Stomach (tissue), 8 donors: ENCODE measurements at regions not wholly inside any gene's neighbourhood (a gene's known extent, or its start where the extent isn't known, plus 50 kb on each side); places are given as distances from the start of the nearest gene placed in this dataset.

ENCODE experiments used
- DNase-seq, 2 donors: peaks; one replicate each; pipeline versions ENCODE4 v3.0.0 to v3.0.0-alpha.2; 2013 to 2019
- H3K27ac ChIP-seq, 5 donors: fragments of 200-600 bp in 4 of 5; sonication (generic) in 4 of 5; one replicate each; pipeline ENCODE4 v1.5.1; 2013 to 2019; ENCODE audit warnings: mild to moderate bottlenecking in 1 of 5, moderate library complexity in 1 of 5
- H3K27me3 ChIP-seq, 3 donors: fragments of 200-600 bp; sonication (generic); one replicate each; pipeline ENCODE4 v1.5.1; 2017 to 2019; ENCODE audit warnings: mixed run types in 1 of 3
- H3K36me3 ChIP-seq, 4 donors: fragments of 200-600 bp; sonication (generic); 1 replicate in 3 of 4; 2 replicates in 1 of 4; pipeline ENCODE4 v1.5.1; 2016 to 2019
- H3K4me1 ChIP-seq, 4 donors: fragments of 200-600 bp; sonication (generic); one replicate each; pipeline ENCODE4 v1.5.1; 2016 to 2019
- H3K4me3 ChIP-seq, 4 donors: fragments of 200-600 bp; sonication (generic) in 3 of 4; one replicate each; pipeline ENCODE4 v1.5.1; 2016 to 2019; ENCODE audit warnings: mild to moderate bottlenecking in 1 of 4
- H3K9me3 ChIP-seq, 4 donors: fragments of 200-600 bp; sonication (generic); one replicate each; pipeline ENCODE4 v1.5.1; 2016 to 2019
- CTCF ChIP-seq, 7 experiments: fragments of 450-650 bp in 4 of 7; fragments of 200-600 bp in 3 of 7; sonication (generic) in 3 of 7; IDR thresholded peaks; one replicate each; pipeline ENCODE4 v1.5.1; 2016 to 2019; ENCODE audit warnings: antibody characterized with exemption in 7 of 7, control low read depth in 2 of 7, mild to moderate bottlenecking in 1 of 7
- EP300 ChIP-seq: sonication (generic); formaldehyde crosslinking; IDR thresholded peaks from one replicate; pipeline ENCODE4 v1.6.1; 2017; ENCODE audit warnings: antibody characterized with exemption
- POLR2A ChIP-seq, 4 donors: fragments of 450-650 bp; IDR thresholded peaks; one replicate each; pipeline ENCODE4 v1.6.1; 2016; ENCODE audit warnings: antibody characterized with exemption in 4 of 4, control low read depth in 2 of 4, mild to moderate bottlenecking in 1 of 4, moderate library complexity in 1 of 4
- POLR2AphosphoS5 ChIP-seq, 3 donors: sonication (generic); formaldehyde crosslinking; IDR thresholded peaks; one replicate each; pipeline ENCODE4 v1.6.1; 2016; ENCODE audit warnings: antibody characterized with exemption in 3 of 3
- WGBS, 5 donors: extraction: QIAGEN DNeasy Blood & Tissue Kit in 3 of 5; methylation state at CpG; one replicate each; pipeline versions ENCODE4 v1.1.5 to v1.1.7; 2013 to 2018; 5-methylcytosine and 5-hydroxymethylcytosine counted together
- intact Hi-C: fragments of 100-400 bp; cut with DNase I; formaldehyde crosslinking; loops from one replicate; pipeline ENCODE4 v1.15.1; 2023; ENCODE audit warnings: low total_unique reads
- donor health status: healthy with polysubstance abuse.
- donor health status: Bipolar disorder and iron deficiency.
- donor health status: healthy.

GRCh38 chr20:12936020-12936419 lies 72.8 kb upstream of the SPTLC3 start:
- no peak overlapping the region for H3K4me3 ChIP-seq
- no peaks in the 10 kb centered on the region for H3K36me3 ChIP-seq
- H3K27ac ChIP-seq: no peak overlapping the region
- H3K9me3 ChIP-seq: no peaks in the 10 kb centered on the region
- 62 to 68% (median 65%) methylated on average over 5 of the region's 5 CpGs for WGBS, 5 donors
- DNase-seq: peak in 1 of 2 donors; percentile 52
- no peaks in the 10 kb centered on the region for H3K27me3 ChIP-seq
- no peaks in the 10 kb centered on the region for H3K4me1 ChIP-seq
- intact Hi-C loops: no loop called here
- TF ChIP-seq CTCF (IDR thresholded peaks at IDR 0.05) (no peak), POLR2A (IDR thresholded peaks at IDR 0.05) (no peak), POLR2AphosphoS5 (IDR thresholded peaks at IDR 0.05) (no peak), EP300 (no peak)

- no peak for TF ChIP-seq CTCF (IDR thresholded peaks at IDR 0.05)
- no peak for TF ChIP-seq EP300
- TF ChIP-seq POLR2AphosphoS5 (IDR thresholded peaks at IDR 0.05): no peak
- no peak for TF ChIP-seq POLR2A (IDR thresholded peaks at IDR 0.05)
- WGBS, 5 donors: 34 to 60% (median 44%) methylated on average over 6 of the region's 6 CpGs
- Histone ChIP-seq H3K4me3 (no peak overlapping the region), H3K36me3 (no peaks in the 10 kb centered on the region), H3K27ac (no peak overlapping the region), H3K27me3 (no peaks in the 10 kb centered on the region), H3K4me1 (no peaks in the 10 kb centered on the region), H3K9me3 (no peaks in the 10 kb centered on the region)
- intact Hi-C loops: no loop called here
- no peak for DNase-seq
Observed at GRCh38 chr20:12936524-12936923, 72.2 kb upstream of the SPTLC3 start.

- Histone ChIP-seq H3K4me1 (no peaks in the 10 kb centered on the region), H3K27ac (no peak overlapping the region), H3K4me3 (no peak overlapping the region), H3K9me3 (no peaks in the 10 kb centered on the region), H3K36me3 (no peaks in the 10 kb centered on the region), H3K27me3 (no peaks in the 10 kb centered on the region)
- intact Hi-C loops: no loop called here
- no peak for DNase-seq
- WGBS, 5 donors: 91 to 97% (median 96%) methylated on average over 1 of the region's 1 CpG
- TF ChIP-seq CTCF (IDR thresholded peaks at IDR 0.05) (no peak), EP300 (no peak), POLR2AphosphoS5 (IDR thresholded peaks at IDR 0.05) (no peak), POLR2A (IDR thresholded peaks at IDR 0.05) (no peak)
Observed at GRCh38 chr20:12941025-12941424, 67.7 kb upstream of the SPTLC3 start.

- H3K27me3 ChIP-seq: no peaks in the 10 kb centered on the region
- intact Hi-C loops: no loop called here
- no peak overlapping the region for H3K27ac ChIP-seq
- H3K4me1 ChIP-seq: peaks cover 0 to 7% (median 3%) of the 10 kb centered on the region in 4 donors
- DNase-seq: no peak
- TF ChIP-seq CTCF (IDR thresholded peaks at IDR 0.05): no peak
- no peak for TF ChIP-seq POLR2A (IDR thresholded peaks at IDR 0.05)
- no peak for TF ChIP-seq EP300
- TF ChIP-seq POLR2AphosphoS5 (IDR thresholded peaks at IDR 0.05): no peak
- H3K4me3 ChIP-seq: no peak overlapping the region
- no peaks in the 10 kb centered on the region for H3K36me3 ChIP-seq
- whole genome bisulfite sequencing, 5 donors: 46 to 85% (median 70%) methylated on average over 2 of the region's 2 CpGs
- H3K9me3 ChIP-seq: no peaks in the 10 kb centered on the region
Observed at GRCh38 chr20:12942123-12942522, 66.6 kb upstream of the SPTLC3 start.
